Thyroid gland (tissue), 4 donors: ENCODE measurements at regions not wholly inside any gene's neighbourhood (a gene's known extent, or its start where the extent isn't known, plus 50 kb on each side); places are given as distances from the start of the nearest gene placed in this dataset.

ENCODE experiments used
- DNase-seq, 2 donors: peaks; one replicate each; pipeline ENCODE4 v3.0.0-alpha.2; 2019
- H3K27ac ChIP-seq, 3 donors: fragments of 200-600 bp; sonication (generic); 1 replicate in 2 of 3; 2 replicates in 1 of 3; pipeline ENCODE4 v1.5.1; 2016 to 2019; ENCODE audit warnings: mild to moderate bottlenecking in 1 of 3, moderate library complexity in 1 of 3
- H3K27me3 ChIP-seq: fragments of 200-600 bp; sonication (generic); one replicate; pipeline ENCODE4 v1.5.1; 2019
- H3K36me3 ChIP-seq, 2 donors: fragments of 200-600 bp; sonication (generic); one replicate each; pipeline ENCODE4 v1.5.1; 2016 to 2019
- H3K4me1 ChIP-seq, 2 donors: fragments of 200-600 bp; sonication (generic); one replicate each; pipeline ENCODE4 v1.5.1; 2017 to 2019
- H3K4me3 ChIP-seq, 3 donors: fragments of 200-600 bp; sonication (generic); replicated peaks in 1 of 3; 1 replicate in 2 of 3; 2 replicates in 1 of 3; pipeline ENCODE4 v1.5.1; 2016; ENCODE audit warnings: mild to moderate bottlenecking in 1 of 3
- H3K9me3 ChIP-seq: fragments of 200-600 bp; sonication (generic); one replicate; pipeline ENCODE4 v1.5.1; 2017
- CTCF ChIP-seq, 6 experiments: fragments of 200-600 bp in 3 of 6; fragments of 450-650 bp in 3 of 6; sonication (generic) in 3 of 6; IDR thresholded peaks; one replicate each; pipeline ENCODE4 v1.5.1; 2016 to 2019; ENCODE audit warnings: antibody characterized with exemption in 6 of 6, mild to moderate bottlenecking in 2 of 6, inconsistent platforms in 1 of 6, moderate library complexity in 1 of 6
- POLR2A ChIP-seq, 2 donors: fragments of 450-650 bp; IDR thresholded peaks; one replicate each; pipeline ENCODE4 v1.6.1; 2017; ENCODE audit warnings: antibody characterized with exemption in 2 of 2, mild to moderate bottlenecking in 2 of 2, moderate library complexity in 1 of 2
- WGBS, 2 donors: methylation state at CpG; one replicate each; pipeline ENCODE4 v1.1.5; 2017; 5-methylcytosine and 5-hydroxymethylcytosine counted together
- intact Hi-C: fragments of 100-400 bp; cut with DNase I; formaldehyde crosslinking; loops from one replicate; pipeline ENCODE4 v1.15.1; 2023

- intact Hi-C loops = no loop called here
- no peak overlapping the region for H3K27ac ChIP-seq
- DNase-seq = no peak
- H3K9me3 ChIP-seq = no peaks in the 10 kb centered on the region
- no peaks in the 10 kb centered on the region for H3K4me1 ChIP-seq
- 72 to 74% methylated on average over 6 to 13 of the region's 13 CpGs for WGBS, 2 donors
- TF ChIP-seq CTCF (IDR thresholded peaks at IDR 0.05) (no peak), POLR2A (IDR thresholded peaks at IDR 0.05) (no peak)
- no peaks in the 10 kb centered on the region for H3K27me3 ChIP-seq
- H3K36me3 ChIP-seq = no peaks in the 10 kb centered on the region
- no peak overlapping the region for H3K4me3 ChIP-seq
These were observed 72.0 kb upstream of the CCND2 start for GRCh38 chr12:4201333-4202100.

- Histone ChIP-seq H3K9me3 (no peaks in the 10 kb centered on the region), H3K4me1 (no peaks in the 10 kb centered on the region), H3K27ac (no peak overlapping the region), H3K27me3 (no peaks in the 10 kb centered on the region), H3K36me3 (no peaks in the 10 kb centered on the region), H3K4me3 (no peak overlapping the region)
- intact Hi-C loops = no loop called here
- DNase-seq = no peak
- WGBS, 2 donors = 75 to 83% methylated on average over 11 of the region's 11 CpGs
- no peak for TF ChIP-seq CTCF (IDR thresholded peaks at IDR 0.05)
- TF ChIP-seq POLR2A (IDR thresholded peaks at IDR 0.05) = no peak
These were observed 75.4 kb upstream of the CCND2 start for GRCh38 chr12:4197922-4198763.

GRCh38 chr12:4196805-4197420 lies 76.6 kb upstream of the CCND2 start:
- intact Hi-C loops = no loop called here
- WGBS, 2 donors = 78 to 88% methylated on average over 8 of the region's 8 CpGs
- TF ChIP-seq CTCF (IDR thresholded peaks at IDR 0.05) = no peak
- TF ChIP-seq POLR2A (IDR thresholded peaks at IDR 0.05) = no peak
- Histone ChIP-seq H3K27me3 (no peaks in the 10 kb centered on the region), H3K27ac (no peak overlapping the region), H3K9me3 (no peaks in the 10 kb centered on the region), H3K4me1 (no peaks in the 10 kb centered on the region), H3K36me3 (no peaks in the 10 kb centered on the region), H3K4me3 (no peak overlapping the region)
- no peak for DNase-seq

- H3K27me3 ChIP-seq = no peaks in the 10 kb centered on the region
- no peak for DNase-seq
- TF ChIP-seq CTCF (IDR thresholded peaks at IDR 0.05) (no peak), POLR2A (IDR thresholded peaks at IDR 0.05) (no peak)
These were observed 78.9 kb upstream of the CCND2 start for GRCh38 chr12:4194668-4195067.

More at GRCh38 chr12:4194668-4195067, 78.9 kb upstream of the CCND2 start:
- H3K27ac ChIP-seq = no peak overlapping the region
- H3K9me3 ChIP-seq = no peaks in the 10 kb centered on the region
- H3K4me3 ChIP-seq = no peak overlapping the region
- 88 to 89% methylated on average over 10 of the region's 10 CpGs for WGBS, 2 donors
- peaks cover 0 to 6% of the 10 kb centered on the region in 2 donors for H3K4me1 ChIP-seq
- intact Hi-C loops = no loop called here
- no peaks in the 10 kb centered on the region for H3K36me3 ChIP-seq
